ENCODE measurements at regions not wholly inside any gene's neighbourhood (a gene's known extent, or its start where the extent isn't known, plus 50 kb on each side); places are given as distances from the start of the nearest gene placed in this dataset.

DNA sequence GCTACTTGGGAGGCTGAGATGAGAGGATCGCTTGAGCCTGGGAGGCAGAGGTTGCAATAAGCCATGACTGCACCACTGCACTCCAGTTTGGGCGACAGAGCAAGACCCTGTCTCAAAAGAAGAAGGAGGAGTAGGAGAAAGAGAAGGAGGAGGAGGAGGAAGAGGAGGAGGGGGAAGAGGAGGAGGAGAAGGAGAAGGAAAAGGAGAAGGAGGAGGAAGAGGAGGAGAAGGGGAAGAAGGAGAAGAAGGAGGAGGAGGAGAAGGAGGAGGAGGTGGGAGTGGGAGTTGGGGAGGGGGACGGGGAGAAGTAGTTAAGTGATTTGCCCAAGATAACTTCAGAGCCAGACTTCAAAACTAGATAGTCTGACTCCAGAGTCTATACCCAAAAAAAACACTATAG is 55.5 kb upstream of the FOXD3 start:
- TF ChIP-seq CTCF (conservative IDR thresholded peaks at IDR 0.05 in 1 of 2, IDR thresholded peaks at IDR 0.05 in 1 of 2; ENCODE audit: low read depth in 1 of 2, low read length in 2 of 2) (no peak), EZH2 (IDR thresholded peaks at IDR 0.05; ENCODE audit: low read length, missing control alignments) (no peak)

Data from fibroblast of lung (primary cell).